B cell (primary cell): ENCODE measurements at regions not wholly inside any gene's neighbourhood (a gene's known extent, or its start where the extent isn't known, plus 50 kb on each side); places are given as distances from the start of the nearest gene placed in this dataset.

ENCODE experiments used
- EZH2 ChIP-seq: IDR thresholded peaks from 2 replicates; pipeline ENCODE4 v1.6.1; 2012; ENCODE audit warnings: borderline replicate concordance, low read depth, mild to moderate bottlenecking, moderate library complexity, low read length; ENCODE audit not compliant: insufficient read depth, poor library complexity, severe bottlenecking
- TF ChIP-seq, protein P1 (sequence below): fragments of 200-600 bp; IDR thresholded peaks from one replicate; pipeline ENCODE4 v1.8.0; 2022; ENCODE audit warnings: antibody characterized with exemption, mild to moderate bottlenecking

DNA sequence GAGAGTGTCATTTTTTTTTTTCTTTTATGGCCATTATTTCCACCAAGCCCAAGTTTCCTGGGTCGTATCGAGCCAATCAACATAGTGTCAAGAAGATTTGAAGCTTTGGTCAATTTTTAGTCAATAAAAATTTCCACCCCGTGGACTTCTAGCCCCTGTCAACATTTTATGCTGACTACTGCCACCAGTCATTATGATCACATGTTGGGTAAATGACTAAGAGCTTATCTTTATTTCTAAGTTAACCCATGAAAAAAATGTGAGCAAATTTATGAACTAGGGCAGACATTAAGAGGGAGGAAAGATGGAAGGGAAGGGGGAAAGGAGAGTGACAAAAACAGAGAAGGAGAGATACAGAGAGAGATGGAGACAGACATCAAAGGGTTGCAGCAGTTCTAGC lies 143.5 kb upstream of the ALDH1B1 start:
- TF ChIP-seq, protein P1, sequence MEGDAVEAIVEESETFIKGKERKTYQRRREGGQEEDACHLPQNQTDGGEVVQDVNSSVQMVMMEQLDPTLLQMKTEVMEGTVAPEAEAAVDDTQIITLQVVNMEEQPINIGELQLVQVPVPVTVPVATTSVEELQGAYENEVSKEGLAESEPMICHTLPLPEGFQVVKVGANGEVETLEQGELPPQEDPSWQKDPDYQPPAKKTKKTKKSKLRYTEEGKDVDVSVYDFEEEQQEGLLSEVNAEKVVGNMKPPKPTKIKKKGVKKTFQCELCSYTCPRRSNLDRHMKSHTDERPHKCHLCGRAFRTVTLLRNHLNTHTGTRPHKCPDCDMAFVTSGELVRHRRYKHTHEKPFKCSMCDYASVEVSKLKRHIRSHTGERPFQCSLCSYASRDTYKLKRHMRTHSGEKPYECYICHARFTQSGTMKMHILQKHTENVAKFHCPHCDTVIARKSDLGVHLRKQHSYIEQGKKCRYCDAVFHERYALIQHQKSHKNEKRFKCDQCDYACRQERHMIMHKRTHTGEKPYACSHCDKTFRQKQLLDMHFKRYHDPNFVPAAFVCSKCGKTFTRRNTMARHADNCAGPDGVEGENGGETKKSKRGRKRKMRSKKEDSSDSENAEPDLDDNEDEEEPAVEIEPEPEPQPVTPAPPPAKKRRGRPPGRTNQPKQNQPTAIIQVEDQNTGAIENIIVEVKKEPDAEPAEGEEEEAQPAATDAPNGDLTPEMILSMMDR = no peak
- no peak for TF ChIP-seq EZH2
